Hypothalamus (tissue), 51 donors: ENCODE measurements at regions not wholly inside any gene's neighbourhood (a gene's known extent, or its start where the extent isn't known, plus 50 kb on each side); places are given as distances from the start of the nearest gene placed in this dataset.

Experiments used
- DNase-seq, 51 donors: peaks; one replicate each; lab custom pipeline; 2025; lab: John Stamatoyannopoulos, UW

DNA sequence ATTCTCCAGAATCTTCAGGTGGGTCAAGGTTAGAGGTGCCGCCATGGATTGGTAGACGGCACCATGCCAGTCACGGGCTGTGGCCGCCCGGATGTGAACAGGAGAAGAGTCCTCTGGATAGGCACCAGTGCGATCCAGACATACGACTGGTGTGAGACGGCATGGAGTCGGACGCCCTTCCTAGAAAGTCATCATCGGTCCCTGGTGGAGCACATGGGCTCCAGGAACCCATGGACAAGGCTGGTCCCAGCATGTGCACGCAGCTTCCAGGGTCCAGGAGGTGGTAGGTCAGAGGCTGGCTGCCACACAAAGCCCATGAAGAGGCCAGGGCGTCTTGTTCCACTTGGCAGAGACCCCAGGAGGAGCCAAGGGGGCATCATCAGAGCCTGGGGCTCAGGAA is 276.1 kb upstream of the LRRC3B start:
- no peak for DNase-seq

DNA sequence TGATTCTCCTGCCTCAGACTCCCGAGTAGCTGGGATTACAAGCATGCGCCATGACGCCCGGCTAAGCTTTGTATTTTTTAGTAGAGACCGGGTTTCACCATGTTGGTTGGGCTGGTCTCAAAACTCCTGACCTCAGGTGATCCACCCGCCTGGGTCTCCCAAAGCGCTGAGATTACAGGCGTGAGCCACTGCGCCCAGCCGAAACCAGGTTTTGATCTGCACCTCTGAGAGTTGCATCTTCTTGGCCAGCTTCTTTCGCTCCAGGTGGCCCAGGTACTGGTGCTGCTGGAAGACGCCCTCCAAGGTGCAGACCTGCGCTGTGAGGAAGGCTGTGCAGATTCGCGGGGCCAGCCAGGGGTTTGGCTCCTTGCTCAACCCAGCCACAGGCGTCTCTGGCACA is 275.4 kb upstream of the LRRC3B start:
- no peak for DNase-seq

GRCh38 chr3:26350853-26351252 is 271.7 kb upstream of the LRRC3B start:
- no peak for DNase-seq

- DNase-seq = no peak
Observed at GRCh38 chr3:26353097-26353496, 269.5 kb upstream of the LRRC3B start.

GRCh38 chr3:26358405-26358804 is 264.2 kb upstream of the LRRC3B start:
- no peak for DNase-seq

- DNase-seq = no peak
Observed at GRCh38 chr3:26365706-26366105, 256.9 kb upstream of the LRRC3B start.

- DNase-seq = no peak
Observed at GRCh38 chr3:26368312-26368711, 254.3 kb upstream of the LRRC3B start.

DNA sequence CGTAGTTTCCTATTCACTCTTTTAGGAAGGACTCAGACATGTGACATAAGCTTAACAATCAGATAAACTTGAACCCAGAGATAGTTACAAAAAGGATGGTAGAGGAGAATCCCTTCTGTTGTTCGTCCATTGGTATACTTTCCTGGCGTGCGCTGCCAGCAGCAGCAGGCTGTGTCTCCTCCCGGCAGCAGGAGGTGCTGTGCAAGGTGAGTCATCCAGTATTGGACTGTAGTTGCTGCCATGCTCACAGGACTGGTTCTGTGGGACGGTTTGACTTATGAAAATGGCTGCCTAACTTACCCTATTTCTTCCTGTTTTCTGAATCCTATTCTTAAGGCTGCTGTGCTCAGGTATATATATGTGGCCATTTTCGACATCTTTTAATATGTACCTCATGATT is 253.4 kb upstream of the LRRC3B start:
- no peak for DNase-seq

GRCh38 chr3:26375843-26376530 is 246.6 kb upstream of the LRRC3B start:
- peak in 1 of 51 donors; percentile 22 for DNase-seq

- DNase-seq = no peak
Observed at GRCh38 chr3:26381411-26381810, 241.2 kb upstream of the LRRC3B start.

GRCh38 chr3:26406636-26407035 is 215.9 kb upstream of the LRRC3B start:
- DNase-seq = no peak

GRCh38 chr3:26418553-26418952 is 204.0 kb upstream of the LRRC3B start:
- no peak for DNase-seq

DNA sequence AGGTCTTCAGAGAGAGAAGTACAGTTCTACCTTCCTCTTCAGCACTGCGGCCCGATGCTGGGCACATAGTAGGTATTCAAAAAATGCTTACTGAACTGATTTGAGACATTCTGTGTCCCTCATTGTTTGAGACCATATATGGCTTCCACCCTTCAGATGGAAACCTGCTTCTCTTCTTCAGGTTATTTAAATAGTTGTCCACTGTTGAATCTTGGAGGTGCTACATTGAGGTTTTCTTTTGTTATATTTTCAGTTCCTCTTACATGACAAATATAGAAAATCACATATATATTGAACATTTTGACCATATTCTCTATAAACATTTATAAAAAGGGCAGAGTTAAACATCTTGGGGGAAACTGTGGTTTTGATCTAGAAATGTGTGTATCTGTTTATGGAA is 200.2 kb upstream of the LRRC3B start:
- DNase-seq = no peak

DNA sequence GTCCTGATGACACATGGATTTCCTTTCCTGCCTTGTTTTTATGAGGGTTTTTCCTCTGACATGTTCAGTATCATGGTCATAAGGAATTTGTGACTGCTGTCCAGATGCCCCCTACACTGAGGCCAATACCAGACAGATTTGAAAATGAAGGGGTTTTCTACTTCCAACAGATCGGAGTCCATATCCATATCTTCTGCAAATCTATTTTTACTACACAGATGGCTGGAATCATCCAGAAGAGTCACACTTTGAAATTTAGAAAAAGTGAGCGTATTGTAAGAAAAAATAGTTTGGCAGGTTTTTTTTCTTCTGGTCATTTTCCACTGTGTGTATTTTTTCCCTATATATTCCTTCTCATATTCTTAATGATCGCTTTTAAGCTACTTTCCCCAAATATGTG is 197.5 kb upstream of the LRRC3B start:
- DNase-seq = no peak

GRCh38 chr3:26428992-26429391 is 193.6 kb upstream of the LRRC3B start:
- DNase-seq = no peak

- DNase-seq = no peak
Observed at GRCh38 chr3:26437678-26438077, 184.9 kb upstream of the LRRC3B start.

DNA sequence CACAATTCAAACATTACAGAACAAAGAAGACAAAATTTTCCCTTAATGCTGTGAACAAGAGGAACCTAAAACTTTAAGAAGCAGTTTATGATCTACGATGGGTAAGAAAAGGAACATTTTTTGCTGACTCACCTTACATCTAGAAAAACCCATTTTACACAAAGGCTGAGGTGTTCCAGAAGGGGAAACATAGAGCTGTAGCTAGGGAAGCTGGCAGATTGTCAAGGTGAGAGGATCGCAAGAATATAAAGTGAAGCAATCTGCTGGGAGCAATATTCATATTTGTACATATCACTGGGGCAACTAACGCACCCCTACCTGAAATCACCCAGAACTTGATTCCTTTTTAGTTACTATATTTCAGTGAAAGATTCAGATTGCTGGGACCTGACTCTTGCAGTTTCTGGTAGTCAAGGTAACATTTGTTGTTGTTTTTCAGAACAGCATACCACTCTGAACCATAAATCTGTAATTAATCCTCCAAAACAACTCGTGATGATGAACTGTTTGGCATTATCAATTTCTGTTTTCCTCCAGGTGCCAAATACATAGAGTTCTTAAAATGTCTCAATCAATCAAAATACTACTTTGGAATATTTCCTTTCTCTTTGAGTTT is 184.1 kb upstream of the LRRC3B start:
- no peak for DNase-seq

DNA sequence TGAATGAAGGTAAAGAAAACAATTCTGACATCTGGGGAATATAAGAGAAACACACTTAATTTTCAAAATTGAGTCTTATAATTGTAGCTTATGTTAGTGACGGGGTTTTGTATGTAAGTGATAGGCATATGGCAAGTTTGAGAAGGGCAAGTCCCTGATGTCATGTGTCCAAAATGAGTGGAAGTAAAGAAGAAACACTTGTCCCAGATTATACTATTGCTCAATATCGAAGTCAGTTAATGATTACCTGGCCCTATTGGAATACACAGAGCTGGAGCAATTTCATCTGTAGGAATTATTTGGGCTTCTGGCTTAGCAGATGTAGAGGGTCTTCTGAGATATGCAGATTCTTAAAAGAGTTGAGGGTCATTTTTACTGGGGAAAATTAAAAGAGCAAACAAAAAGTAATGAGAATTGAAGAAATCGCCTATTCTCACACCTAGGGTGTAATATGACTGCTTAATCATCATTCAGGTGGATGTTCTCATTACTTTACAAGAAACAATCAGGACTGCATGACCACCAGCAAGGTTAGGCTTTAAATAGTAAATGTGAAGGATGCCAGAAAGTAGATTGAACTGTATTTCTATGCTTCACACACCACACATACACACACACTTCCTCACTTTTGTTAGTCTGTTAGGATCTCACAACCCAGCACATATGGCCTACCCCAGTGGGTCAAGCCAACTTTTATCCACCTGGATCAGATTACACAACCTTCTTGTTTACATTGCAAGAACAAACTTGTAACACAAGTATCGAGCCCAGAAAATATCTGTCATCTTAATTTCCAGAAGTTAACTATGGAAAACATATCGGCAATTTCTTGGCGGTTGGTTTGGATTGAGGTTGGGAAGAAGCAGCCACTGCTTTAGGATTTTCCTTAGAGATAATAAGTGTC is 183.3 kb upstream of the LRRC3B start:
- DNase-seq = no peak

- DNase-seq = no peak
Observed at GRCh38 chr3:26449996-26450395, 172.6 kb upstream of the LRRC3B start.

GRCh38 chr3:26452363-26452762 is 170.2 kb upstream of the LRRC3B start:
- no peak for DNase-seq

DNA sequence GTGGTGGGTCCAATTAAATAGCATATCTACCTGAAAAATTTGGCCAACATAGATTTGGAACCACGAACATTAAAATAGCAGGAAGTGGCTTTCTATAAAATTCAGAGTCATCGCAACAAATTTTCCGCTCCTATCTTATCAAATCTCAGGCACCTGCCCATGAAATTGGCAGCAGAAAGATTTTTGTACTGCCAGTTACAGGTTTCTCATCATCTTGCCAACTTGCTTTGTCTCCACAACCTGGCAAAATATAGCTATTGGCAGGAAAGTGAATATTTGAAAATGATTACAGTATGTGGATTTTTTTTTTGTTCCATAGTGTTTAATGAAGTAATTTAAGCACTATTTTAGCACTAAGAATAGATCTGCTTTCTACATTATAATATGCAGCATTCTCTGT is 161.6 kb upstream of the LRRC3B start:
- DNase-seq = no peak

GRCh38 chr3:26472345-26472744 is 150.2 kb upstream of the LRRC3B start:
- DNase-seq = no peak
